HG03045 (cell line): ENCODE measurements at regions not wholly inside any gene's neighbourhood (a gene's known extent, or its start where the extent isn't known, plus 50 kb on each side); places are given as distances from the start of the nearest gene placed in this dataset.
A peak's percentile ranks its signal among the peaks of the same experiment; 100 is the strongest.

Experiments
- ATAC-seq: cut with Tn5 transposase; IDR thresholded peaks from one replicate; pipeline ENCODE4 v1.9.1; 2021; ENCODE audit warnings: mild to moderate bottlenecking, moderate library complexity; ENCODE audit not compliant: unreplicated experiment

DNA sequence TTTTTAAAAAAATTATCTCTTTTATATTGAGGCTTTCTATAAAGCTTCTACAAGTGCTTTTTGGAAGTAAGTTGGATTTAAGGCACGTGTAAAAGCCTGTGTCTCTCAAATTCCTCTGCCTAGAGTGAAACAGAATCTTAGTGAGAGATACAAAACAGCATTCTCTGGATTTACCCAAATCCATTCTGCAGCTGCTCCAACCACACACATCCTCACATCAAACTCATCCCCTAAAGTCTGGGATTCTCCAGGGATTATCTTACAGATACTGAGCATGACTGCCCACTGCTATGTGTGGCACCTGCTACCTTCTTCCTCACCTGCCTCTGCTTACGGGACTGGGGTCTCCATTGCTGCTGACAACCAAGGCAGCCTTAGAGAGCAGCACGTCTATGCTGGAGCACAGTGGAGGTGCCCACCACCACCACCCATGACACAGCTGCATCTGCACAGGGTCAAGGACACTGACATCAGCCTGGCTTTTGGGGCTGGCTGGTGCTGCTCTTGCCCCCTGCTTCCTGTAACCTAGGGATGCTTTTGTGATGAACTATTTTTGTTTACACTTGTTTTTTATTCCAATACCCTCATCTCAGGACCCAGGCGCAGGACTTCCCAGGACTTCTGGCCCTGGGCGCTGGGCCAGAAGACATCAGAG lies 139.2 kb upstream of the NAMPT start:
- no peak for ATAC-seq

DNA sequence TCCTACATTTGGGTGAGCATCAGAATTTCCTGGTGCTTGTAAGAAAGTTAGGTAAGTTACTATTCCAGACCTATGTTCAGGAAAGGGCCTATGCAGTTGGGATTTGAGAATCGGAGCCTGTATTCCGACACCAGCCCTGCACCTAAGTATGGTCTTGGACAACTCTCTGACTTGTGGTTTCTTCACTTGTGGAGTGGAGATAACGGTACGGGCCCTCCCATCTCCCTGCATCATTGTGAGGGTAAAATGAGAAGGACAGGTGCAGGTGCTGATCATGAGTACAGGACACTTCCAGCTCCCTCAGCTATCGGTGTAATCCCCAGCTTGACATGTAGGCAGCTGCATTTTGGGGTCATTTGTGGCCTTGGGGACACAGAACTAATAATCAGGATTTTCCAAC lies 138.3 kb upstream of the NAMPT start:
- ATAC-seq = no peak

DNA sequence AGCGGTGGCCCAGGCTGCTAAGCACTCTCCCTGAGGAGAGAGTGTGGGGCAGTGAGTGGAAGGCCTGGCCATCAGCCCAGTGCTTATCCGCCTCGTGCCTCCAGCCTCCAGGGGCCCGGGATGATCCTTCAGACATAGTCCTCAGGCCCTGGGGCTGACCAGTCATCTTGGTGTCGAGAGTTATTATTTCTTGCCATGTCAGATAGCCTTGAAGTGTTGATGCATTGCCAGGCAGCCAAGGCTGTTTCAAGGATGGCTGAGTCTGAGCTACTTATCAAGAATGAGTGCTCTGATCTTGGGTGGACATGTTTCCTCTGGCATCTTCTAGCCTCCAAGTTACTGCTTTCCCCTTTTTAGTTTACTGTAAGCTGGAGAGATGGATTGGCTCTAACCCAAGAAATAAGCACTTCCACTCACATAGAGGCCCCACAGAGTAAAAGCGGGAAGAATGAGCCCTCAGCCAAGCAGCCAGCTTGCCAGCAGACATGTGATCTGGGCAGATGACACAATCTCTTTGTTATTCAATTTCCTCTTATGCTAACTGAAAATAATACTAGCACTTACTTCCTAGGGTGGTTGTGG lies 136.5 kb upstream of the NAMPT start:
- ATAC-seq = no peak

DNA sequence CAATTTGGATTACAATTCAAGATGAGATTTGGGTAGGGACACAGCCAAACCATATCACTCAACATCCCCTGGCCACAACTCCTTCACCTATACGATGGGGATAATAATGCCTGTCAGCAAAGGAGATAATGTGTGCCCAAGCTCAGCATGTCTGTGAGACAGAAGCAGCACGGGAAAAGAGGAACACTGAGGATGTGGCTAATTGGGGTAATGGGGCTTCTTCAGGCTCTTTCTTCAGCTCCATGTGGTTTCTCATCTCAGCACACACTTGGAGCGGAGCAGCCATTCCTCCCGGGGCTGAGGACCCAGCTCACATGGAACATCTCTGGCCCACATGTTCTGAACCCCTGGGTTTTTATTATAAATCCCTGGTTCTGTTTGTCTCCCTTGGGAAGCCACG lies 136.0 kb upstream of the NAMPT start:
- ATAC-seq = no peak

DNA sequence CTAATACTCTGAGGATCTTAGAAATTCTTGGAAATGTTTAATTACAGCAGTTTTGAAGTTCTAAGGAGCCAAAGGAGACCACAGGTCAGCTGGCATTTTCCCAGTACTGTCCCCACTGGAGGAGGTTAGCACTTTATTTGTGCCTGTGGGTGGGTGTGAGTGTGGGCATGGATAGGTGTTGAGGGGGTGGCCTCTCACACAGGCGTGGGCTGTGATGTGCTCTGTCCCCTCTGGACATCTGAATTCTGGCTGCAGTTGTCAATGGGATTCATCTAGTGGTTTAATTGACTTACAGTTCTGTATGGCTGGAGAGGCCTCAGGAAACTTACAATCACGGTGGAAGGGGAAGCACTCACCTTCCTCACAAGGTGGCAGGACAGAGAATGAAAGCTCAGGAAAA lies 135.4 kb upstream of the NAMPT start:
- ATAC-seq = no peak

DNA sequence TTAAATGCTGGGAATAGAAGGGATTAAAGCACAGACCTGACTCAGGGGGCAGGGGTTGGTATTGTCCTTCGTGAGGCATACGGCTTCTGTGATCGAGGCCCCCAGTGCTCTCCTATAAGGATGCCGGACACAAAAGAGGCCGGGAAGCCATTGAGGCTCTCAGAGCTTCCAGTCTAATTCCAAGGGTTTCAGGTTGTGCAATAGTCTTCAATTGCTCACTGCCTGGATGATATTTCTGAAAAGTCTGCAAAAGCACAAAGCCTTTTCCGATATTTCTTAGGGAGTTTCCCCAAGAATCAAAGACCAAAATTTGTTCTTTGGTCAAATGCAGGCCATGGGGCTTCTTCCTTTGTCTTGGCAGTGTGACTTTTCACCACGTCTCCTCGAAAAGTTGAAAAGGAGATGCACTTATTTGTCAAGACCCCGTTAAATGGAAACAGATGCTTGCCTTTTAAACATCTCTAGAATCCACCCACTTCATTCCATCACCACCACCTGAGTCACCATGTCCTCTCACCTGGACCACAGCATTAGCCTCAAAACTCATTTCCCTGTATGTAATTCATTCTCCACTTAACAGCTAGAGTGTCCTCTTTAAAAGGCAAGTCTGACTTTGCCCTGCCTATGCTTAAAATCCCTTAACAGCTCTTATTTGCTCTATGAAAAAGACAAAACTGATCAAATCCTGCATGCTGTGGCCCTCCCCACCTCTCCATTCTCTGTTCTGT lies 134.8 kb upstream of the NAMPT start:
- ATAC-seq = no peak

DNA sequence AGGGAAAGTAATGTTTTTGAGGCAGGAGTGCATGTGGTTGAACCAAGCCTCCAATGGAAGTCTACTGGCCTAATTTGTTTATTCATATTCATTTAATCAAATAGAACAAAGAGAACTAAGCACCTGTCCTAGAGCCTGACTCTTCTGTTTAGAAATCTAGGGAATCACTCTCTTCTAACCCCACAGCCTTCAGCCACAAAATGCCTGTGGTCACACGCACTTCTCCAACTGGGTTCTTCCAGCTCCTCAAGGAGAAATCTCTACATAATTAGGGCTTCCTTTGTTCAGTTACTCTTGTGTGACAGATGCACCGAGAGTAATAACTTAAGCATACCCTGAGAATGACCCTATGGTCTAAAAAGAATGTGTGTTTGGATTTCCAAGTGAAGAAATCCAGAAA lies 133.7 kb upstream of the NAMPT start:
- ATAC-seq = no peak

DNA sequence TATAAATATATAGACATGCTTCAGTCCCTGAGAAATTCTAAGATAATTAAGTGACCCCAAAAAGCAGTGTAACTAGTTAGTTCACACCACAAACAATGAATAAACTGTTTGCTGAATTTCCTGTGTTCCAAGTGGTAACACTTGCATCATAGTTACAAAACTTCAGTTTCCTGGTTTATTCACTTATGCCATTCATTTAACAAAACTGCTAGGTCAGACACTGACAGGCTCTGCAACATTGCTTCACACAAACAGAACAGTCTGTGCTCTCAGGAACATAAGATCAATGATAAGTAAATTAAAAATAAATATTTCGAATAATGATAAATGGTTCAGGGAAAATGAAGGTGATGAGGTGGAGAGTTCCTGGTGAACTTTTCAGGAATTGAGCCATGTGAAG lies 133.3 kb upstream of the NAMPT start:
- no peak for ATAC-seq

DNA sequence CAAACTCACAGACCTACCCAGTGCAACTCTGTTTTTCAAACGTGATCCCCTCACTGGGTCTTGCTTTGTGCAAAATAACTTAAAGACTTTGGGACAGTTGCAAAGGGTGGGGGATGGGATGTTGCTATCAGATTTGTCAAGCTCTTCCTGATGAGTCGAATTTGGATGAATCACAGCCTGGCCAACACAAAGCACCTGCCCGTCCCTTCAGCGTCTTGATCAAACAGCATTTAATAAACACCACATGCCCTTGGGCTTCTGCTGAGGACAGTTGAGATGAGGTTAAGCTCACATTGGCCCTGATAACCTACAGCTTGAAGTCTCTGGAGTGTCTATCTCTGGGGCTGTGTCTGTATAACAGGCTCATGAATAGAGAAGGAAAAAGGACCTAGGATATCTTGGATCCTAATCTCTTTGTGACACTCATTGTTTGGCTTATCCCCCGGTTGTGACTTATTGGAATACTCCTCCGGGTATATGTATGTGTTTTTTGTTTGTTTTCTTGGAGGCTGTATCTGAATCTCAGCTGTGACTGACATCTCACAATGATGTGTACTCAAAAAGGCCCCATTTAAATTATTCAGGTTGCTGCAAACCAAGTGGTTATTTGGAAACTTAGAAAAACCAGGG lies 132.6 kb upstream of the NAMPT start:
- no peak for ATAC-seq

DNA sequence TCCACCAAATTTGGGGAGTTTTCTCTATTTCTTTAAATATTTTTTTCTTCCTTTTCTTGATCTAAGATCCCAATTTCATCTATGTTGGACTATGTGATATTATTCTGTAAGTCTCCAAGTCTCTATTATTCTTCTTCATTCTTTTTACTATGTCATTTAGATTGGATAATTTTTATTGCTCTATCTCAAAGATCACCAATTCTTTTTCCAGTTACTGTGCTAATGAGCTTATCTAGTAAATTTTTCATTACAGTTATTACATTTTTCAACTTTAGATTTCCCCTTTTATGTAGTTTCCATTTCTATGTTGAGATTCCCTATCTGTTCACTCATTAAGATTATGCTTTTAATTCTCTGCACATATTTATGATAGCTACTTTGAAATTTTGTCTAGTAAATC lies 131.6 kb upstream of the NAMPT start:
- no peak for ATAC-seq

DNA sequence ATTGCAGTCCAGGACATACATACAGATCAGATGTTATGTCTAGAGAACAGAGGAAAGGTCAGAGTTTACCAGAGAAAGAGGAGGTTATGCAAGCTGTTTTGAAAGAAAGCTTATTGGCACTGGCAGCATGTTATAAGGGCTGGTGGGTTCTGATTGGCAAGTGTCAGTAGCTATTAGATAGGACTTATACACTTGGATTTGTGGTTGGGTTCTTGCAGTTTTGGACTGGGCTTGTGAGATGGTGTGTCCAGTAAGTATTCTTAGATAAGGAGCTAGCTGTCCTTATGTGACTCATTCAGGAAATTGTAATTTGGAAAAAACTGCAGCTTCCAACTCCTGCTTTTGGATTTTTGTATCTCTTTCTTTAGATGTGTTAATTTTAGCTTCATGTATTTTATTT lies 130.7 kb upstream of the NAMPT start:
- no peak for ATAC-seq

DNA sequence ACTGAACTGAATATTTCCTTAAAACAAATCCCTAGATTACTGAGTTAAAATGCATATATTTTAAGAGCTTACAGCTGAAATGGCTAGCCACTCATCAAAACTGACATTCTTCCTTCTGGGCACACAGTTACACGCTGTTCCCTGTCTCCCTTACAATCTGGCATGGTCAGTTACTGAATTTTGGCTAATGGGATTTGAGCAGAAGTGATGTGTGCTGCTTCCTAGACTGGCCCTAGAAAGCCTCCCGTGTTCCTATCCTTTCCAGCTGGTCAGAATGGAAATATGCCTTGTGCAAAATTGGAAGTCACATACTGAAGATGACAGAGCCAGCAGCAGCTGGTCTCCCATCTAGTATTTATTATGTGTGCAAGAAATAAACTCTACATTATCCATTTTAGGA lies 128.7 kb upstream of the NAMPT start:
- ATAC-seq = no peak

DNA sequence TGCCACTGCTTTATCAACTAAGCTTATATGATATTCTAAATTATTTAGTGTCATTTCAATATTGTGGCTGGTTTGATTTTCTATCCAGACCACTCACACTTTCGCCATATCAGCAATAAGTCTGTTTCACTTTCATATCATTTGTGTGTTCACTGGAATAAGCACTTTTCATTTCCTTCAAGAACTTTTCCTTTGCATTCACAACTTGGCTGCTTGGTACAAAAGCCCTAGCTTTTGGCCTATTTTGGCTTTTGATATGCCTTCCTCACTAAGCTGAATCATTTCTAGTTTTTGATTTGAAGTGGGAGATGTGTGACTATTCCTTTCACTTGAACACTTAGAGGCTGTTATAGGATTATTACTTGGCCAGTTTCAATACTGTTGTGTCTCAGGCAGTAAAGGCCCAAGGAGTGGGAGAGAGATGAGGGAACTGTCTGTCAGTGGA lies 120.9 kb upstream of the NAMPT start:
- ATAC-seq = peak; percentile 59

DNA sequence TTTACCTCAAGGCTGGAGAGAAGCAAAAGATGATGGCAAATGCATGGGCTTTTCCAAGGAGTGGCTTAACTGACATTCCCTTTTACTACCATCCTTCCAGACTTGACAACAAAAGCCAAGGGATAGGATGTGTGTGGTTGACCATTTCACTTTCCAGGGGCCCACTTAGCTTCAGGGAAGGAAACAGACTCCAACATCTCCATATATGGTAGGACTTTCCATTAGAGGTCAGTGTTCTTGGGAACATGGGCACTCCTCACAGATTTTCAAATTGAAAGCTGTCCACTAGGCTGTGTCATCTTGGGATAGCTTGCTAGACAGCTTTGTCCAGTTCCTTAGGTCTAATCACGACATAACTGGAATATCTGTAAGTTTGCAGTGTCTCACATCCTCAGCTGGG lies 118.1 kb upstream of the NAMPT start:
- no peak for ATAC-seq

DNA sequence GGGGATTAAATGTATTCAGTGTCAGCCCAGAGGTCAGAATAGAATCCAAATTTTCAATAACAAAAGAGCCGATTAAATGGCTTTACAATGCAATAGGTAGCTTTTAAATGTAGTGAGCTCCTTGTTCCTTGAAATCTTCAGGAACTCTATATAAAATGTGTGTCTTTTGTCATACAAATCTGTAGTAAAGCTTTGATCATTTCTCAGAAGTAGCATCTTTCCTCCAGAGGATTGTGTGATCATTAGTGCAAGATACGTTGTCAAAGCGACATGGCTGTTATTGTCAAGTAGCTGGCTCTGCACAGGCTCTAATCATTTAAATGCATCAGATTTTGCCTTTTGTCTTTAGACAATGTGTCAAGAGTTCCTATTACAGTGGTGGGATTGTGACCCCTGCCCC lies 116.1 kb upstream of the NAMPT start:
- ATAC-seq = no peak

DNA sequence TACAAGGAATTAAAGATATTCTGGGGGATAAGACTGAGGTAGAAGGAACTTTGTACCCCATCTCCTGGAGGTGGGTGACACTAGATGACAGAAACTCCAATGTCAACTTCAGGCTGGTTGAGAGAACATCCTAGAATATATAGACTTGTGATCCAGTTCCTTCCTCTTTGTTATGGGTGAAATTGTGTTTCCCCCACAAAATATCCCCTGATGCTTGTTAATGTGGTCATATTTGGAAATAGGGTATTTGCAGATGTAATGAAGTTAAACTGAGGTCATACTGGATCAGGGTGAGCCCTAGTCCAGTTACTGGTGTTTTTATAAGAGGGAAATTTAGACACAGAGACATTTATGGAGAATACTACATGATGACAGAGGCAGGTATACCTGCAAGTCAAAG lies 114.0 kb upstream of the NAMPT start:
- no peak for ATAC-seq

DNA sequence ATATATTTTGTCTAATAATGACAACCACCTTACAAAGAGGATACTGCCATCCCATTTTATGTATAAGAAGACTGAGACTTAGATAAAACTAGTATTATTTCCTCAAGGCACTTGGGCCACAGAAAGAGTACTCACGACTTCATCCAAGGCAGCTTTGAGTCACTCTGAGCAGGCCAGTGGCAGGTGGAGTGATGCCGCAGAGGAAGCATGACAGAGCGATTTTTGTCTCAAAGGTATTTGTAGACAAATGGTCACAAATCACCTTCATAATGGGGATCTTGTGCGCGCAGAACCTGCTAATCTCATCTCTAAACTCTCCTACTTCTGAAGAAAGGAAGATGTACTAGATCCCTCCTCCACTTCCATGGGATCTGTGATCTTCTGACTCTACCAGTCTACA lies 113.2 kb upstream of the NAMPT start:
- no peak for ATAC-seq

DNA sequence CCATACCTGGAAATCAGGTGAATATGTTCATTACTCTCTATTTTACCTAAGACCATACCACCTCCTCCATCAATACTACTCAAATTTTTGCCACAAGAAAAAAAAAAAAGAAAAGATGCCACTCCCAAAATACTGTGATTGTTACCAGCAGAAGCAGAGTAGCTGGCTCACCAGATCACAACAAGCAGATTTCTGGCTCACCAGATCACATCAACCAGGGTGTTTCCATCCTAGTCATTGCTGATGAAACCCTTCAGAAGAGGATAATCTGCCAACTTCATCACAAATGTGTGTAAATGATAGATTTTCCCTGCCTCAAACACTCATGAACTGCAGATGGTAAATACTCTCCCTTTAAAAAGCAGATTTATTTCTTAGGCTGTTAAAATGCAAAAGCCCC lies 109.7 kb upstream of the NAMPT start:
- ATAC-seq = no peak

DNA sequence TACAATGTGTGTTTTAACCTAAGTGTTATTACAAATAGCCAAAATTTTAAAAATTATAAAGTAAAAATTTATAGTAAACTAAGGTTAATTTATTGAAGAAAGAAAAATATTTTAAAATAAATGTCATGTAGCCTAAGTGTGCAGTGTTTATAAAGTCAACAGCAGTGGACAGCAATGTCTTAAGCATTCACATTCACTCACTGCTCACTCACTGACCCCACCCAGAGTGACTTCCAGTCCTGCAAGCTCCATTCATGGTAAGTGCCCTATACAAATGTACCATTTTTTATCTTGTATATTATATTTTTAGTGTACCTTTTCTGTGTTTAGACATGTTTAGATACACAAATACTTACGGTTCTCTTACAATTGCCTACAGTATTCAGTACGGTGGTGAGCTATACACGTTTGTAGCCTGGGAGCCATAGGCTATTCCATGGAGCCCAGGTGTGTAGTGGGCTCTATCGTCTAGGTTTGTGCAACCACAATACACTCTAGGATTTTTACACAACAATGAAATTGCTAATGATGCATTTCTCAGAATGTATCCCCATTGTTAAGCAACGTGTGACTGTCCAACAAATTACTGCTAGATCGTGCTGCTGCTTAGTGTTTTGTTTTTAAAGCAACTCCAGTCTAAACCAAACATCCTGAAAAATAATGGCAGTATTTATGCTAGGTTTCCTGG lies 108.9 kb upstream of the NAMPT start:
- ATAC-seq = no peak

DNA sequence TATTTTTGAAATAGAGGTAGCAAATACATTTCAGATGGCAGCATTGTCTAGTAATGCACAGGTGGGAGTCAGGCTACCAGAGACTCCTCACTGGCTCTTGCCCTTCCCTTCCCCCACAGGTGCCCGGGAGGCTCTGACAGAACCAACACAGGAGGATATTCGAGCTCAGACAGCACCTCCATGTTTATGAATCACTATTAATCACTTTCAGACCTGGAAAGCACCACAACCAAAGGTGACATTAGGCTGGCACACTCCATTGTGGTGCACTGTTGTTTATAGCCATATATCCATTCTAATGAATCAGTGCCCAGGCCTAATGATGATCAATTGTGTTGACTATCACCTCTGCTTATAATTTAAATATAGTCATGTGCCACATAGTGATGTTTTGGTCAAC lies 107.8 kb upstream of the NAMPT start:
- ATAC-seq = no peak

DNA sequence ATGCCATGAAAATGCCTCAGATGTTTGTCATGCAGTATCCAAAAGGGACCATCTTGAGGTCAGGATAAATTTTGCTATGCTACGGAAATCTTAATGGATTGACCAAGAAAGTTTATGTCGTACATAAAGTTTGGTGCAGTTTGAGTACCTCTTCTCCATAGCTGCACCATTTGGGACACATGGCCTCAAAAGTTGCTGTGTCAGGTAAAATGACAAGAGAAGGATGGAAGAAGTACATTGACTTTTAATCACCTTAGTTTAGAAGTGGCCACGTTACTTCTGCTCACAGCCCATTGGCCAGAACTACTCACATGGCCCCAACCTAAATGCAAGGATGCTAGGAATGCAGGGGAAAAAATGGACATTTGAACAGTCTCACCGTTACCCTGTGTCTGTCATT lies 107.4 kb upstream of the NAMPT start:
- ATAC-seq = no peak
